ENCODE measurements at regions not wholly inside any gene's neighbourhood (a gene's known extent, or its start where the extent isn't known, plus 50 kb on each side); places are given as distances from the start of the nearest gene placed in this dataset.

DNA sequence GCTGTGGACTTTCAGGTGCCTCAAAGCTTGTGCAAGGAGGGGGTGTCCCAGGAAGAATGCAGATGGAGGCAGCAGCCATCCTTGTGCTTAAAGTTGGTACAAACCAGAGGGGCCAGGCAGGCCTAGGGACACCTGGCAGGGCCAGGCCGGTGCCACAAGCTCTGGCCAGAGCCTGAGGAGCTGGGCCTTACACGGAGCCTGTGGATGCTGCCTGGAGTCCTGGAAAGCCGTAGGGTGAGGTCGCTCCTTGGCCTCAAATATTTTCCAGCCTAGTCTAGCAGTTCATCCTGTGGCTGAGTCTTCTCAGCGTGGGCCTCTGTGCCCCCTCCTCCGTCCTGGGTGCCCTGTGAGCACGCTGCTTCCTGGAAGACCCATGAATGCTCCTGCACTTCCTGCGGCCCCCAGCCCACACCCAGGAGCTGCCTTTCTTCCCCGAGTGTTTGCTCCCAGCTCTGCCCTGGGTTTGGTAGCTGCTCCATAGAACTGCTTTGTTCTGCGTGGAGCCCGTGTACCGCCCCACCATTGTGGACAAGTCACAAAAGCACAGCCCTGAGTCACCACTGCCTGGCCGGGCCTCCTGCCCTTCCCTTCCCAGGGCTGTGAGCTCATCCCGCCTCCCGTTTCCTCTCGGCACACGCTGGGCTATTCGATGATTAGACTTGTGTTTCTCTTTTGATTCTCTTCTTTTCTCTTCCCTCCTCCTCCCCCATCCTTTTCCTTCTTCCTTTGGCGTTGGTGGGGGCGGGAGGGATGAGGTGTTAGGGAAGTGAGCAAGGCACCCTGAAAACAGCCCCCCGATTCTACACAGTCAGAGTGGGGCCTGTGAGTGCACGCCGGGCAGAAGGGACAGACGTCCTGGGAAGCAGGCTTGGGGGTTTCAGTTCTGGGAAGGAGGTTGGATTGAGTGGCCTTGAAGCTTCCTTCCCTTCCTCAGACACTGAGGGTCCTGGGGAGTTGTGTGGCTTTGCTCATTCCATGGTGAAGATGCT lies 73.2 kb upstream of the SHH start:
- ATAC-seq (peak; percentile 58 to 71), DNase-seq (ENCODE audit: low read depth in 1 of 2, low spot score in 1 of 2) (peak; percentile 40 to 53), FAIRE-seq (no peak)
- peak overlapping the region; percentile 68 to 83 for H3K27ac ChIP-seq
- no peak overlapping the region for H3K4me3 ChIP-seq
- whole genome bisulfite sequencing (ENCODE audit: missing lambda C conversion rate) = 67% methylated on average over 23 of the region's 24 CpGs
- TF ChIP-seq ESRRA (IDR thresholded peaks at IDR 0.05; ENCODE audit: borderline replicate concordance, low read length) (no peak), MYC (IDR thresholded peaks at IDR 0.05; ENCODE audit: borderline replicate concordance, low read length) (no peak), JUN (IDR thresholded peaks at IDR 0.05) (no peak), BHLHE40 (IDR thresholded peaks at IDR 0.05; ENCODE audit: low read depth, low read length) (no peak), ZNF302 (CRISPR knock-in tag; IDR thresholded peaks at IDR 0.05) (no peak), TP53 (CRISPR knock-in tag; IDR thresholded peaks at IDR 0.05) (no peak), POLR2AphosphoS2 (conservative IDR thresholded peaks at IDR 0.05; ENCODE audit: low read length) (no peak), FOSL2 (IDR thresholded peaks at IDR 0.05) (no peak), FOSL2 (CRISPR knock-in tag; IDR thresholded peaks at IDR 0.05) (peak; percentile 26; the same call in 1 of the 2 replicates), HEYL (CRISPR knock-in tag; IDR thresholded peaks at IDR 0.05) (no peak), TFCP2L1 (CRISPR knock-in tag; IDR thresholded peaks at IDR 0.05) (no peak), HOXA7 (CRISPR knock-in tag; IDR thresholded peaks at IDR 0.05) (no peak), MAZ (IDR thresholded peaks at IDR 0.05; ENCODE audit: borderline replicate concordance, low read depth, low read length) (no peak), EHMT2 (IDR thresholded peaks at IDR 0.05; ENCODE audit: low read depth) (no peak), FOSB (CRISPR knock-in tag; IDR thresholded peaks at IDR 0.05) (no peak), NR3C1 (IDR thresholded peaks at IDR 0.05) (no peak), RNF2 (IDR thresholded peaks at IDR 0.05; ENCODE audit: borderline replicate concordance, low read depth) (no peak), ZC3H11A (IDR thresholded peaks at IDR 0.05) (no peak), RARB (CRISPR knock-in tag; IDR thresholded peaks at IDR 0.05) (no peak), NPAS2 (CRISPR knock-in tag; IDR thresholded peaks at IDR 0.05; ENCODE audit: borderline replicate concordance) (no peak), RFX5 (IDR thresholded peaks at IDR 0.05) (no peak), HOXB5 (CRISPR knock-in tag; IDR thresholded peaks at IDR 0.05) (no peak)
- TF ChIP-seq, protein P1, sequence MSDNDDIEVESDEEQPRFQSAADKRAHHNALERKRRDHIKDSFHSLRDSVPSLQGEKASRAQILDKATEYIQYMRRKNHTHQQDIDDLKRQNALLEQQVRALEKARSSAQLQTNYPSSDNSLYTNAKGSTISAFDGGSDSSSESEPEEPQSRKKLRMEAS (IDR thresholded peaks at IDR 0.05) = peak; percentile 37; the same call in 1 of the 2 replicates
- TF ChIP-seq, protein P2, sequence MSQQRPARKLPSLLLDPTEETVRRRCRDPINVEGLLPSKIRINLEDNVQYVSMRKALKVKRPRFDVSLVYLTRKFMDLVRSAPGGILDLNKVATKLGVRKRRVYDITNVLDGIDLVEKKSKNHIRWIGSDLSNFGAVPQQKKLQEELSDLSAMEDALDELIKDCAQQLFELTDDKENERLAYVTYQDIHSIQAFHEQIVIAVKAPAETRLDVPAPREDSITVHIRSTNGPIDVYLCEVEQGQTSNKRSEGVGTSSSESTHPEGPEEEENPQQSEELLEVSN (IDR thresholded peaks at IDR 0.05; ENCODE audit: borderline replicate concordance, low read depth) = 0 out of 2 replicates have a peak, but pooled peaks have one; percentile 8
- TF ChIP-seq, protein P3, sequence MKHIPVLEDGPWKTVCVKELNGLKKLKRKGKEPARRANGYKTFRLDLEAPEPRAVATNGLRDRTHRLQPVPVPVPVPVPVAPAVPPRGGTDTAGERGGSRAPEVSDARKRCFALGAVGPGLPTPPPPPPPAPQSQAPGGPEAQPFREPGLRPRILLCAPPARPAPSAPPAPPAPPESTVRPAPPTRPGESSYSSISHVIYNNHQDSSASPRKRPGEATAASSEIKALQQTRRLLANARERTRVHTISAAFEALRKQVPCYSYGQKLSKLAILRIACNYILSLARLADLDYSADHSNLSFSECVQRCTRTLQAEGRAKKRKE (CRISPR knock-in tag; IDR thresholded peaks at IDR 0.05; ENCODE audit: low read depth) = 0 out of 2 replicates have a peak, but pooled peaks have one; percentile 17
- TF ChIP-seq, protein P4, sequence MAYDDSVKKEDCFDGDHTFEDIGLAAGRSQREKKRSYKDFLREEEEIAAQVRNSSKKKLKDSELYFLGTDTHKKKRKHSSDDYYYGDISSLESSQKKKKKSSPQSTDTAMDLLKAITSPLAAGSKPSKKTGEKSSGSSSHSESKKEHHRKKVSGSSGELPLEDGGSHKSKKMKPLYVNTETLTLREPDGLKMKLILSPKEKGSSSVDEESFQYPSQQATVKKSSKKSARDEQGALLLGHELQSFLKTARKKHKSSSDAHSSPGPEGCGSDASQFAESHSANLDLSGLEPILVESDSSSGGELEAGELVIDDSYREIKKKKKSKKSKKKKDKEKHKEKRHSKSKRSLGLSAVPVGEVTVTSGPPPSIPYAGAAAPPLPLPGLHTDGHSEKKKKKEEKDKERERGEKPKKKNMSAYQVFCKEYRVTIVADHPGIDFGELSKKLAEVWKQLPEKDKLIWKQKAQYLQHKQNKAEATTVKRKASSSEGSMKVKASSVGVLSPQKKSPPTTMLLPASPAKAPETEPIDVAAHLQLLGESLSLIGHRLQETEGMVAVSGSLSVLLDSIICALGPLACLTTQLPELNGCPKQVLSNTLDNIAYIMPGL (CRISPR knock-in tag; IDR thresholded peaks at IDR 0.05; ENCODE audit: borderline replicate concordance) = no peak
- peak overlapping the region; percentile 15; the same call in 2 of the 3 replicates for H3K4me2 ChIP-seq
- ChIA-PET CTCF (interaction anchor here (0.9 kb wide), 1 partner anchor 11 kb away, joined by 3 read pairs; no protein-coding TSS in a partner anchor), POLR2A (no interaction called here)
- H3K4me1 ChIP-seq = peaks cover 39% of the 10 kb centered on the region
- 0 out of 3 replicates have a peak, but pooled peaks cover under 1% of the 10 kb centered on the region for H3K9me3 ChIP-seq
